VCaP (cell line): ENCODE measurements at regions not wholly inside any gene's neighbourhood (a gene's known extent, or its start where the extent isn't known, plus 50 kb on each side); places are given as distances from the start of the nearest gene placed in this dataset.
"Not testable (repeated sequence)": the region's sequence is repeated elsewhere in the genome, so short reads cannot be mapped to it uniquely, and the experiment has no call there.

ENCODE experiments used
- H3K27ac ChIP-seq: fragments of 450-650 bp; 2 replicates; pipeline ENCODE4 v1.5.1; 2017
- CTCF ChIP-seq: fragments of 450-650 bp; conservative IDR thresholded peaks from 2 replicates; pipeline ENCODE4 v1.5.1; 2017; ENCODE audit warnings: mild to moderate bottlenecking, moderate library complexity

DNA sequence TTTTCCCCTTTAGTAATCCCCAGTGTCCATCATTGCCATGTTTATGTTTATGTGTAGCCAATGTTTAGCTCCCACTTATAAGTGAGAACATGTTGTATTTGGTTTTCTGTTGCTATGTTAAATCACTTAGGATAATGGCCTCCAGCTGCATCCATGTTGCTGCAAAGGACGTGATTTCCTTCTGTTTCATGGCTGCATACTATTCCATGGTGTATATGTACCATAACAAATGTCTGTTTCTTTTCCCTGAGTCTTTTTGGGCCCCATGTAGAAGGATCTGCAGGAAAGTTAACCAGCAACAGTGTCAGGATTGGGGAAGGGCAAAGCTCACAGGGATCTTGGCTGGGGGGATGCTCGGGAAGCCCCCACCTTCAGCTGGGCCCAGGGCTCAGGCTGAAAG is 64.3 kb upstream of the SULF2 start:
- no peak overlapping the region for H3K27ac ChIP-seq
- TF ChIP-seq CTCF = no peak

DNA sequence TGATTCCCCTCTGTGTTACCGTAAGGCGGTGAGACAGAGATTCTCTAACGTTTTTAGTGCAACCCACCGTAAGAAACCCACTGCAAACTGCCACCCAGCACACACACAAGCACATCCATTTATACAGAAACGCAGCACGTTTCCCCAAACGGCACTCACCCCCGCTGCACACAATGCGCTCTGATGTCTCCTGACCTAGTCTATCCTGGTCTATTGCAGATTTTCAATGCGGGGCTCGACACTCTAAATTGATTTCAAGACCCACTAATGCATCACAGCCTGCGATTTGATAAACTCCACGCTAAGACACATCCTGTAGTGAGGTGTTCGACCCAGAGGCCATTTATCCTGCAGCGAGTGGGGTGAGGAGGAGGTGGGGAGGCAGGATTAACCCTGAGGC is 63.7 kb upstream of the SULF2 start:
- H3K27ac ChIP-seq = no peak overlapping the region

GRCh38 chr20:47848534-47848933 is 63.3 kb upstream of the SULF2 start:
- not testable (repeated sequence) for H3K27ac ChIP-seq

More for the DNA sequence above, 63.7 kb upstream of the SULF2 start:
- TF ChIP-seq CTCF = no peak

GRCh38 chr20:47847884-47848485 is 62.7 kb upstream of the SULF2 start:
- no peak overlapping the region for H3K27ac ChIP-seq

GRCh38 chr20:47847220-47847619 is 61.9 kb upstream of the SULF2 start:
- not testable (repeated sequence) for H3K27ac ChIP-seq

More at GRCh38 chr20:47847884-47848485, 62.7 kb upstream of the SULF2 start:
- no peak for TF ChIP-seq CTCF

- H3K27ac ChIP-seq = not testable (repeated sequence)
Measured at GRCh38 chr20:47846651-47847050, 61.4 kb upstream of the SULF2 start.

GRCh38 chr20:47845382-47845977 is 60.2 kb upstream of the SULF2 start:
- H3K27ac ChIP-seq = not testable (repeated sequence)

GRCh38 chr20:47844568-47844906 is 59.3 kb upstream of the SULF2 start:
- H3K27ac ChIP-seq = not testable (repeated sequence)

DNA sequence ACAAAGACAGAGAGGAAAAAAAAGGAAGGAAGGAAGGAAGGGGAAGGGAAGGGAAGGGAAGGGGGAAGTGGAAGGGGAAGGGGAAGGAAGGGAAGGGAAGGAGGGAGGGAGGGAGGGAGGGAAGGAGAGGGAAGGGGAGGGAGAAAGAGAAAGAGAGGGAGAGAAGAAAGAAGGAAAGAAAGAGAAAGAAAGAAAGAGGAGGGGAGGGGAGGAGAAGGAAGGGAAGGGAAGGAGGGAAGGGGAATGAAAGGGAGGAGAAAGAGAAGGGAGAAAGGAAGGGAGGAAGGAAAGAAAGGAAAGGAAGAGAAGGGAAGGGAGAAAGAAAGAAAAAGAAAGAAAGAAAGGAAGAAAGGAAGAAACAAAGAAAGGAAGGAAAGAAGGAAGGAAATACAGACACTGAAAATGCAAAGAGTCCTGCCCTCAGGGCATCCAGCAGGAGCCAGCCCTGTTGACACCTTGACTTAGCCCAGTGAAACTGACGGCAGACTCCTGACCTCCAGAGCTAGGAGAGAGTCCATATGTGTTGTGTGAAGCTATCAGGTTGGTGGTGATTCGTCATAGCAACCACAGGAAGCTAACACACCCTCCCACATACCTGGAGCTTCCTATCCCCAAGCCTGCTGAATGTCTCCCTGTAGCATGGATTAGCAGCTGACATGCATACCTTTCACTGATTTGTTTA is 58.7 kb upstream of the SULF2 start:
- no peak overlapping the region for H3K27ac ChIP-seq
- no peak for TF ChIP-seq CTCF

DNA sequence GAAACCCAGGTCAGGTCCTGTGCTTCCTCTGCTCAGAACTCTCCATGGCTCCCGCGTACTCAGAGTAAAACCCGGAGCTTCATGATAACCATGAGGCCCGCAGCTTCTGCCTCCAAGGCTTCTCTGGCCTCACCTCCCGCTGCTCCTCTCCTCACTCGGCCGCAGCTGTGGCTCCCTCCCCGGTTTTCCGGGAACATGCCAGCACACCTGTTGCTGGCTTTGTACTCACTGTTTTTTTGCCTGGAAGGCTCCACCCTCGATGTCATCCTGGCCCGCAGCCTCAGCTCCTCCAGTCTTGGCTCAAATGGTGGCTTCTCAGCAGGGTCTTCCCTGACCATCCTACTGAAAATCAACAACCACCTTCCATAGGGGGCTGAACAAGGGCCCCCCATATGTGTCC is 57.7 kb upstream of the SULF2 start:
- not testable (repeated sequence) for H3K27ac ChIP-seq

DNA sequence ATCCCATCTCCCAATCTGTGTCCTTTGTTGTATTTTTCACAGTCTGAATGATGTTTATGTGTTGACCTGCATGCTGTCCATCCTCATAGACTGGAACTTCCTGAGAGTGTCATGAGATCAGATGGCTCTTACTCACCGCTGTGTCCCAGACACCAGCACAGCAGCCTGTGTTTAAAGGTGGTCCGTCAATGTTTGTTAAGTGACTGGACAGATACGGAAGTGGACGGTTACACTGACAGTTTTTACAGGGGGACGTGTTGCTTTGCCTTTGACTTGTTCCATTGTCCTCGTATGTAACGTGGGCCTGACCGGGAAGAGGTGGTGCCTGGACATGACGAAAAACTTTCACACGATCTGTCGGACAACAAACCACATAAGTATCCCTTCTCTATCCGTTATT is 56.7 kb upstream of the SULF2 start:
- not testable (repeated sequence) for H3K27ac ChIP-seq

DNA sequence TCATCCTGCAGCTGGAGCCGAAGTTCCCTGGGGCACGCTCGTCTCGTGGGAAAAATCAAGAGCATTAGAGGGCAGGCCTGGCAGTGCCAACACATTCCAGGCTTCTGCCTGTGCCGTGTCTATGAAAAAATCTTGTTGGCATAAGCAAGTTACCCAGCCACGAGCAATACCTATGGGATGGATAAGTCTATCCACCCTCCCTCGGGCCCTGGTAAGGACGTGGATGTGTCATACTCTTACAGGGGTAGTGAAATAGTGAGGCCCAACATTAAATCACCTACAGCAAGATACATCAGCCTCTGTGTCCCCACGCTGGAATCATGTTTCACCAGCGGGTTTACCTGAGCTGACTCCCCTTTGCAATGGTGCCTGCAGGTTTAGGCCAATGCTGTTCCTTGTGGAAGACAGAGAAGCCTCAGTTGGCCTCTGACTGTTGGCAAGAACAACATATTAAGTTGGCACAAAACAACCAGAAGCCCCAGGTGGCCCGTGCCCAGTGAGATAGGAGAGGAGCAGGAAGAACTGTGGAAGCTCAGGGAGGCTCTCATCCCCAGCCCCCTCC is 51.1 kb upstream of the SULF2 start:
- H3K27ac ChIP-seq = not testable (repeated sequence)
